ENCODE measurements at regions not wholly inside any gene's neighbourhood (a gene's known extent, or its start where the extent isn't known, plus 50 kb on each side); places are given as distances from the start of the nearest gene placed in this dataset.

DNA sequence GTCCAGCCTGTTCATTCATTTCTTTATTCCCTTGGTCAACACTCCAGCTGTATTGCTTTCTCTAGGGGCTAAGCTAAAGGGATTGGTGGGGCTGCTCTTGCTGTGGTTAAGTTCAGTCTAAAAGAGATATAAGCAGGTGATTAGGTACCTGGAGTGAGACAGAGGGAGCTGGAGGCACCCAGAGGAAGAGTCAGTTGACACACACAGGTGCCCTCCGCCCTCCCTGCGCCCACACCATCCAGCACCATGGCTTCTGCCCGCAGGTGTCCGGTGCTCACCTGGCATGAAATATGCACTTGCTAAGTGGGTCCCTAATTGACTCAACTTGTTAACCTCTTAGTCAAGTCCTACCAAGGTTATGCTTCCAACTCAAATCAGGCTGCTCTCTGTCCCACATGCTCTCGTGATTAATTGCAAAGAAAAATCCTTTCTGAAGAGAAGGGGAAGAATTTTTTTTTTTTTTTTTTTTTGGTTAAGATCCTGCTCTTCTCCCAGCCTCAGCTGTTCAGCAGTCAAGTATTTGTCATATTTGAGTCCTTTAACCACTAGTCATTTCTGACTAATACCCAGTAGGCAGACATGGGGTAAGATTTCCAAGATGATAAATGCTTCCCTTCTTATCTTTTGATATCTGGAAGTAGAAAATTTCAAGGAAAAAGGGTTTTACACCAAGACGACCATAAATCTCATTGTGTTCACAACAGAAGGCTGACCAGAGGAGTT, 199.8 kb upstream of the WSCD1 start:
- Mint-ChIP-seq H3K36me3 (ENCODE audit: unreplicated experiment) (peaks cover 6% of the 10 kb centered on the region), H3K4me1 (ENCODE audit: low read depth, unreplicated experiment) (peaks cover 1% of the 10 kb centered on the region), H3K27me3 (ENCODE audit: unreplicated experiment) (peaks cover 7% of the 10 kb centered on the region), H3K27ac (ENCODE audit: unreplicated experiment) (no peak overlapping the region), H3K9me3 (ENCODE audit: unreplicated experiment) (peaks cover 2% of the 10 kb centered on the region), H3K4me3 (ENCODE audit: unreplicated experiment) (no peak overlapping the region)
- no peak for DNase-seq
- no peak for TF ChIP-seq CTCF (IDR thresholded peaks at IDR 0.05; ENCODE audit: partially characterized antibody, unreplicated experiment)

DNA sequence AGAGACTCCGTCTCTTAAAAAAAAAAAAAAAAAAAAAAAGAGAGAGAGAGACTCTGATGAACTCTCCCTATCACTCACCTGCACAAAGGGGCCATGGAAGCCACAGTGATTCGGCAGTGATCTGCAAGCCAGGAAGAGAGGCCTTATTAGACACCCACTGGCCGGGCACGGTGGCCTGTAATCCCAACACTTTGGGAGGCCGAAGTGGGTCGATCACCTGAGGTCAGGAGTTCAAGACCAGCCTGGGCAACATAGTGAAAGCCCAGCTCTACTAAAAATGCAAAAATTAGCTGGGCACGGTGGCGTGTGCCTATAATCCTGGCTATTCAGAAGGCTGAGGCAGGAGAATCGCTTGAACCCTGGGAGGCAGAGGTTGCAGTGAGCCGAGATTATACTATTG, 198.5 kb upstream of the WSCD1 start:
- TF ChIP-seq CTCF (IDR thresholded peaks at IDR 0.05; ENCODE audit: partially characterized antibody, unreplicated experiment) = no peak
- peaks cover 7% of the 10 kb centered on the region for H3K27me3 Mint-ChIP-seq (ENCODE audit: unreplicated experiment)
- no peak for DNase-seq
- no peak overlapping the region for H3K4me3 Mint-ChIP-seq (ENCODE audit: unreplicated experiment)
- peaks cover 3% of the 10 kb centered on the region for H3K9me3 Mint-ChIP-seq (ENCODE audit: unreplicated experiment)
- no peak overlapping the region for H3K27ac Mint-ChIP-seq (ENCODE audit: unreplicated experiment)
- H3K36me3 Mint-ChIP-seq (ENCODE audit: unreplicated experiment) = peaks cover 6% of the 10 kb centered on the region
- H3K4me1 Mint-ChIP-seq (ENCODE audit: low read depth, unreplicated experiment) = peaks cover 3% of the 10 kb centered on the region

DNA sequence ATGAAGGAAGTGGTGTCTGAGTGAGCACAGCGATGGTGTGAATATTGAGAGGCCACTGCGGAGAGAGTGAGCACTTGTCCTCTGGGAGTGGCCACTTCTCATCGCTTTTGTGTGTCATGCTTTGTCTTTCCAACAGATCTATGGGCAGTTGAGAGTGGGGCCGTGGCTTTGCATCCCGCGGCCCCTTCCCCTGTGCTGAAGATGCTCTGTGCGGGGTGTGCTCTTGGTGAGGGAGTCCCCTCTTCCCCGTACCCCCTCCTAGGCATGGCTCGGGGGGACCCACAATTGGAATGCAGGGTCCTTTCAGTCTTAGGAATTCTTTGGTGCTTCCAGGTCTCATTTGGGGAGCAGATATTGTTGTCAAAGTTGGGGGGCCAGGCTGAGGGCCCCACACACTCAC, 197.3 kb upstream of the WSCD1 start:
- H3K9me3 Mint-ChIP-seq (ENCODE audit: unreplicated experiment) = peaks cover 3% of the 10 kb centered on the region
- no peak overlapping the region for H3K4me3 Mint-ChIP-seq (ENCODE audit: unreplicated experiment)
- no peak for TF ChIP-seq CTCF (IDR thresholded peaks at IDR 0.05; ENCODE audit: partially characterized antibody, unreplicated experiment)
- peaks cover 7% of the 10 kb centered on the region for H3K27me3 Mint-ChIP-seq (ENCODE audit: unreplicated experiment)
- DNase-seq = no peak
- peaks cover 6% of the 10 kb centered on the region for H3K36me3 Mint-ChIP-seq (ENCODE audit: unreplicated experiment)
- no peak overlapping the region for H3K27ac Mint-ChIP-seq (ENCODE audit: unreplicated experiment)
- H3K4me1 Mint-ChIP-seq (ENCODE audit: low read depth, unreplicated experiment) = peaks cover 4% of the 10 kb centered on the region

GRCh38 chr17:5873781-5874180, 196.4 kb upstream of the WSCD1 start:
- no peak for DNase-seq
- Mint-ChIP-seq H3K4me1 (ENCODE audit: low read depth, unreplicated experiment) (peaks cover 4% of the 10 kb centered on the region), H3K36me3 (ENCODE audit: unreplicated experiment) (peaks cover 6% of the 10 kb centered on the region), H3K27me3 (ENCODE audit: unreplicated experiment) (peaks cover 5% of the 10 kb centered on the region), H3K4me3 (ENCODE audit: unreplicated experiment) (no peak overlapping the region), H3K27ac (ENCODE audit: unreplicated experiment) (no peak overlapping the region), H3K9me3 (ENCODE audit: unreplicated experiment) (peaks cover 3% of the 10 kb centered on the region)
- no peak for TF ChIP-seq CTCF (IDR thresholded peaks at IDR 0.05; ENCODE audit: partially characterized antibody, unreplicated experiment)

DNA sequence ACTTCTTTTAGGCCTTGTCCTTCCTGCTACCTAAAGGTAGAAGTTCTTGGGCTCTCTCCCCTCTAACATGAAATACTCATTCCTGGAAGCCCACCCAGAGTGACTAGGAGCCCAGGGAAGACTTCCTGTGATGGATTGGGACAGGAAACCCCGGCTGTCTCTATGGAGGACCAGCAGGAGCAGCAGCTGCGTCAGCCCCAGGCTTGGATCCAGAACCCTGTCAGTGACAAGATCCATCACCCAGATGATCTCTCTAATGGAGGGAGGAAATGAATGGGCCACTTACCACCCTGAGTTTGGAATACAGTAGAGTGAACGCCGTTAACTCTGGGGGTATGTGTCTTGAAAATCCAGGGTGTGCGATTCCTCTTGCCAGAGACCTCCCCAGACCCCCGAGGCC, 195.7 kb upstream of the WSCD1 start:
- no peak overlapping the region for H3K4me3 Mint-ChIP-seq (ENCODE audit: unreplicated experiment)
- peaks cover 3% of the 10 kb centered on the region for H3K4me1 Mint-ChIP-seq (ENCODE audit: low read depth, unreplicated experiment)
- no peak for TF ChIP-seq CTCF (IDR thresholded peaks at IDR 0.05; ENCODE audit: partially characterized antibody, unreplicated experiment)
- H3K27ac Mint-ChIP-seq (ENCODE audit: unreplicated experiment) = no peak overlapping the region
- H3K27me3 Mint-ChIP-seq (ENCODE audit: unreplicated experiment) = peaks cover 5% of the 10 kb centered on the region
- H3K9me3 Mint-ChIP-seq (ENCODE audit: unreplicated experiment) = peaks cover 3% of the 10 kb centered on the region
- DNase-seq = no peak
- peaks cover 6% of the 10 kb centered on the region for H3K36me3 Mint-ChIP-seq (ENCODE audit: unreplicated experiment)
